Fibroblast of villous mesenchyme (primary cell): ENCODE measurements at regions not wholly inside any gene's neighbourhood (a gene's known extent, or its start where the extent isn't known, plus 50 kb on each side); places are given as distances from the start of the nearest gene placed in this dataset.

Experiments used
- DNase-seq: peaks from one replicate; pipeline ENCODE4 v3.0.0-alpha.2; 2010; ENCODE audit warnings: low read depth
- H3K4me3 ChIP-seq: 2 replicates; pipeline ENCODE4 v1.5.1; 2011; ENCODE audit warnings: low read depth, mild to moderate bottlenecking, low read length
- CTCF ChIP-seq: IDR thresholded peaks from 2 replicates; pipeline ENCODE4 v1.5.1; 2012; ENCODE audit warnings: low read depth, mild to moderate bottlenecking, low read length; ENCODE audit not compliant: insufficient read depth

DNA sequence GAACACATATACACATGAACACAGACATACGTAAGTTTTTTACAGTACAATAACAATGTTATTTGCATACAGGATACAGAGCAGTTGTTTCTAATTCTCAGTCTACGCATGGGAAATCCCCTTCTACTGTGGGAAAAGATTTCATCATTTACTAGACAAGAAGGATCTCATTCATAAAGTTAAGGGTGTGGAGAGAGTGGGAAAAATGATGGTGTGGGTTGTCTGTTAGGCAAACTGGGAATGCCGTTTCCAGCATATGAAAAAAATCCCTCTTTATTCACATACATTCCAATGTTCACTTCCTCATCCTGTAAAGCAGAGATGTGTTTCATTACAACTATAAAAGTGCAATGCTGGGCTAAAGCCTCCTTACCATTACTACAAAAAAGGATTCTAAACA is 120.9 kb downstream of the SINHCAF start:
- TF ChIP-seq CTCF: no peak
- no peak overlapping the region for H3K4me3 ChIP-seq
- DNase-seq: peak; percentile 55

GRCh38 chr12:31206038-31206670 is 119.8 kb downstream of the SINHCAF start:
- DNase-seq: peak; percentile 31
- TF ChIP-seq CTCF: no peak
- H3K4me3 ChIP-seq: no peak overlapping the region

DNA sequence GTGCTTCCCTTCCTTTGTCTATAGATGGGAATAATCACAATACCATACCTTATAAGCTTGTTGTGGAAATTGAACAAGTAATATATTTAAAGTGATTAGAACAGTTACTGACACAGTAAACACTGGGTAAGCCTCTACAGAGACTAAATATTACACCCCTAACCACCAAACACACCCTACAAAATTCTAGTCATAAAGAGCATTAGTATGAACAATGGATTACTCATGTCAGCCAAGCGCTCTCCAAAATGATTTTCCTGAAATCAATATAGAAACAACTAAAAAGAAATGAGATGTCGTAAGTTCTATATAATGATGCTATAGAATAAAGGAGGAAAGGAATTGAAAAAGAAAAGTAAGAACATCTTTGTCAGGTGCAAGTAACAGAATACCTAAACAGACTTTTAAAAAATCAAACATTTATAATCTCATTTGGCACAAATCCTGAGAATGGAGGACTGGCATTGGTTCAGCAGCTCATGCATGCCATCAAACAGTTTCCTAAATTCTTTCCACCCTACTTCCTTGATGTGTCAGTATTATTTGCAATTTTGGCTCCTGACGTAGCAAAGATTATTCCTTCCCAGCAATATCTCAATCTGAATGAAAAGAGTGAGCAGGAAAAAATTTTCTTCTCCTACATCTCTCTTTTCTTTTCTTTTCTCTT is 118.0 kb downstream of the SINHCAF start:
- TF ChIP-seq CTCF: no peak
- no peak for DNase-seq
- no peak overlapping the region for H3K4me3 ChIP-seq

DNA sequence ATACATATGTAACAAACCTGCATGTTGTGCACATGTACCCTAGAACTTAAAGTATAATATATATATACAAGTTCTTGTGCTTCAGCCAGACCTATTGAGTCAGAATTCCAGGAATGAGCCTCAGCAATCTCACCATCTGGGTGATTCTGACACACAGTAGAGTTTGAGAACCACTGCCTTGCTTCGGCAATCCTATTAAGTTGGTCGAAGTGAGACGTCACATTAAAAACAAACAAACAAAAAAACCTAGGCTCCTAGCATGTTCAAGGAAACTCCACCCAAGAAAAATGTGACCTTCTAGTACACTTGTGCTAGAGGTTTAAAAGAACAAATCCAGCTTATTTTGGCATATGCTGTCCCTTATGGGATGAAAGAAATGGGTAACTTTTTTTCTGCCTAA is 115.8 kb downstream of the SINHCAF start:
- no peak for TF ChIP-seq CTCF
- no peak for DNase-seq
- no peak overlapping the region for H3K4me3 ChIP-seq

DNA sequence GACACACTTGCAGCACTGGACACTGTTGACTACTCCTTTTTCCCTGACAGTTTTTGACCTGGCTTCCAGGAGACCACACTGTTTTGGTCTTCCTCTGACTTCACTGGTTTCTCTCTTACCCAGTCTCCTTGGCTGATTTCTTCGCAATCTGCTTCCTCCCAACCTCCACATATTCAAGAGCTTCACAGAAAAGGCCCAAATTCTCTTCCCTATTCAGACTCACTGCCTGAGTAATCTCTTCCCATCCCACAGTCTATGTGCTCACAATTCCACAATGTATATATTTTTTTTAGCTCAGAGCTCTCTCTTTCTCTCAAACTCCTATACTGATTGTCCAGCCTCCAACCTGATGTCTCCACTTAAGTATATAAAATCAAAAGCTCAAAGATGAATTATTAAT is 115.4 kb downstream of the SINHCAF start:
- no peak for DNase-seq
- H3K4me3 ChIP-seq: no peak overlapping the region
- no peak for TF ChIP-seq CTCF

DNA sequence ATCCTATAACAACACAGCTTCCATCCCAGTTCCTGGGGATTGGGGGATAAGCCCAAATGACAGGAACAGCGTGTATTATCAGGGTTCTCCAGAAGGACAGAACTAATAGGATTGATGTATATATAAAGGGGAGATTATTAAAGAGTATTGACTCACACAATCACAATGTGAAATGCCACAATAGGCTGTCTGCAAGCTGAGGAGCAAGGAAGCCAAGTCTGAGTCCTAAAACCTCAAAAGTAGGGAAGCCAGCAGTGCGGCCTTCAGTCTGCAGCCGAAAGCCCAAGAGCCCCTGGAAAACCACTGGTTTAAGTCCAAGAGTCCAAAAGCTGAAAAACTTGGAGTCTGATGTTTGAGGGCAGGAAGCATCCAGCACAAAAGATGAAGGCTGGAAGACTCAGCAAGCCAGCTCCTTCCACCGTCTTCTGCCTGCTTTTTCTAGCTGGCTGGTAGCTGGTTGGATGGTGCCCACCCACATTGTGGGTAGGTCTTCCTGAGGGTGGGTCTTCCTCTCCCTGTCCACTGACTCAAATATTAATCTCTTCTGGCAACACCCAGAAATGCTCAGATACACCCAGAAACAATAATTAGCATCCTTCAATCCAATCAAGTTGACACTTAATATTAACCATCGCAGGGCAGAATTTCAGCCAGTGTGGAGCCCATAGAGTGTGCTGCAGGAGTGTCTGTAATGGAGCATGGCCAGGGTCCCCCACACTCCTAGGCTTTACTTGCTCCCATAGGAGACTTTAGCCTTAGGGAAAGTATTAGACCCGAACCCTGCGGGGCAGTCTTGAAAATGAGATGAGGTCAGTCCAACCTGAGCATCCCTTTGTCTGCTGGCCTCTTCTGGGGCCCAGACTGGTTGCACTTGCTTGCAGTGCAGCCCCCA is 111.1 kb downstream of the SINHCAF start:
- no peak for TF ChIP-seq CTCF
- no peak overlapping the region for H3K4me3 ChIP-seq
- DNase-seq: no peak
